NCI-H345 (cell line): ENCODE measurements at regions not wholly inside any gene's neighbourhood (a gene's known extent, or its start where the extent isn't known, plus 50 kb on each side); places are given as distances from the start of the nearest gene placed in this dataset.
"Not testable (repeated sequence)": the region's sequence is repeated elsewhere in the genome, so short reads cannot be mapped to it uniquely, and the experiment has no call there.

Experiments used
- DNase-seq: peaks from one replicate; lab custom pipeline; 2025; lab: John Stamatoyannopoulos, UW

DNA sequence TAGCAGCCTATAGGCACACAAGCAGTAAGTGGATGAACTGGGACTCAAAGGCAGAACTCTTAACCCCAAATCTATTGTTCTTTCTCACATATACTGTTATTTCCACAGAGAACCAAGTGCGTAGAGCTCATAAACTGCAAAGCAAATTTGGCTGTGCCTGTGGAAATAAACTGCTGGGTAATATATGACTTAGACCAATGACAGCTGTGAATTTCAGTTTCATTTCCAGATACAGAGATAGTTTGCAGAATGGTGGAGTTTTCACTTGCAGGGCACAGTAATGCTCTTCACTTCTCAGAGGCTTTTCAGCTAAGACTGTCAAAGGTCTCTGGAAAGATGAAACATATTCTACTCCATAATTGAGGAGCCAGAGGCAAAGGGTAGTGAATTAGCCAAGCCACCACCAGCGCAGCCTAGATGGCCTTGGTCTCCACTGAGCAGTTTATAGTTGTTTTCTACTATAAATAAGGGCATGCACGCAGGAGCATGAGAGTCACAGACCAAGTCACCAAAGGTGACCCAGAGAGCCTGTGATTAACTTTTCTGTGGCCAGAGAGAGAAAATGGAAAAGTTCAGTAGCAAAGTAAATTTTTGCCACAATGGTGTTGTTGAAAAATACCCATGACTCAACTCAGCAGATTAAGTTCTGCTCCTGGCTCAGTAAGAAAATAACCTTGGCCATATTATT is 180.7 kb upstream of the GRM7 start:
- no peak for DNase-seq

DNA sequence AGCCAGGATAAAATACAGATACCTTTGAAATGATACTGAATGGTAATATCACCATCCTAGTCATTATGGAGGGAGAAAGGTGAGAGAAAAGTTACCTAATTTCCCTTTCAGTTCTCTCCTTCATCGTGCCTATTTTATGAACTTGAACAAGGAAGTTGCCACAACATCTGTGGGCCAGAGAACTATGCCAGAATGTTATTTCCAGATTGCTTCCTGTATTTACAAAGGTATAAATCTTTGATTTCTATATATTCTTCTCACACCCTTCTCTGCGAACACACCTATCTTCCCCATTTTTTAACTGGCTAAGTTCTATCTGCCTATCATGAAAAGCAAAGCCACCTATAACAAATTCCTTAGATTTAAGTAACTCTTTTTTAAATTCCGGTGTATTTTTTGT is 163.6 kb upstream of the GRM7 start:
- no peak for DNase-seq

DNA sequence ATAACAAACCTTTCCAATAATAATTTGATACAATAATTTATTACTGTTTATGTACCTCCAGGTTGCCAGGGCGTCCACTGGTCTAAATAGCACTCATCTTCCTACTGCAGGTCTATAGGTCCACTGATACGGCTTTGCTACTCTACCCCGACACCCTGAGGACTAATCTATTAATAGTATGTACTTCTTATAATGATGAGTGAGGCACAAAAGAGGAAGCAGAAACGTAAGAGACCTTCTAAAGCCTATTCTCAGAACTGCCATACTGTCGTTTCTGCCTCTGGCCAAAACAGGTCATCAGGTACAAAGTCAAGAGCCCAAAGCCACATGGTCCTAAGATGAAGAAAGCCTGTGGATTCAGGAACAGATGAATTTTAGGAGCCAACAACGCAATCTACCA is 163.2 kb upstream of the GRM7 start:
- DNase-seq: no peak

DNA sequence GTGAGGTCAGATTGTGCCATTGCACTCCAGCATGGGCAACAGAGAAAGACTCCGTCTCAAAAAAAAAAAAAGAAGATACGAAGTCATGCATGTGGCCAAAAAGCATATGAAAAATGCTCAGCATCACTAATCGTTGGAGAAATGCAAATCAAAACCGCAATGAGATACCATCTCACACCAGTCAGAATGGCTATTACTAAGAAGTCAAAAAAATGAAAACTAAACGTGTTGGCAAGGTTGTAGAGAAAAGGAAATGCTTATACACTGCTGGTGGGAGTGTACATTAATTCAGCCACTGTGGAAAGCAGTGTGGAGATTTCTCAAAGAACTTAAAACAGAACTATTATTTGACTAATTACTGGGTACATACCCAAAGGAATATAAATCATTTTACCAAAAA is 156.1 kb upstream of the GRM7 start:
- DNase-seq: not testable (repeated sequence)

DNA sequence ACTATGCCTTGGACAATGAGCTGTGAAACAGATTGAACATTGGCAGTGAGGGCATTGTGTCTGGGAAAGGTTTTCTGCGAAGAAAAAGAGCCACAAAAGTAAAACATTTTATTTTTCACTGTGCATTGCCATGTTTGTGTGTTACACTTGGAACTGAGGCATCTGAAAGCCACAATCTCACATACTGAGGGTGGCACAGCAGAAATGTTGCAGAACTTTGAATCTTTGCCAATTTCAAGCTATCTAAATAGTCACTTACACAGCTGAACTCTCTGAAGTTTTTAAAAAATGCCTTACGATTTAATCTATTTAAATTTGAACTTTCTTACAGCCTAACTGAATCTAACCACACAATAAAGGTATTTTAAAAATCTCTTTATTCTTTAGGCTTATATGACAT is 154.1 kb upstream of the GRM7 start:
- DNase-seq: no peak

DNA sequence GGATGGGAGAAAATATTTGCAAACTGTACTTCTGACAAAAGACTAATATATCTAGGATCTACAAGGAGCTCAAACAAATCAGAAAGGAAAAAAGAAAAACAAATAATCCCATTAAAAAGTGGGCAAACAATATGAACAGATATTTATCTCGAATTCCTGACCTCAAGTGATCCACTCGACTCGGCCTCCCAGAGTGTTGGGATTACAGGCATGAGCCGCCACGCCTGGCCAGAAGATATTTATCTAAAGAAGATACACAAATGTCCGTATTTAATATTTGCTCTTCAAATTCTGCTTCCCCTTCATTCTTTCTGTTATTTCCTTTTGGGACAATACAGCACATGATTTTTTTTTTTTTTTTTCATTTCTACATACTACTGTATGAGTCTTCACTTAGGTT is 151.7 kb upstream of the GRM7 start:
- no peak for DNase-seq

DNA sequence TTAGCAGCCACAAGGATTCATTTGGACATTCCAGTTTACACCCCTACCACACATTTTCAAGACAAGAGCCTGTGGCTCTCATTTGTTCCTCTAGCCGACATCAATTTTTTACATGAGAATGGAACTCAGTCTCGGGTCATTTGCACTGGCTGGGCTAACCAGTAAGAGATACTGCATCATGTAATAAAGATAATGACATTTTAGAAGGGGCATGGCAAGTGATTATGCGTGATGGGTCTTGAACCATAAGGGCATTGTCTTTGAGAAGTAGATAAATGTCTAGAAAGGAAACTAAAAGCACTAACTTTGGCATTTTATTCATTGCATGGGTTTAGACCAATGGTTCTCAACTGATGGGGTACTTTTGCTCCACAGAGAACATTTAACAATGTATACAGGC is 146.0 kb upstream of the GRM7 start:
- DNase-seq: no peak

DNA sequence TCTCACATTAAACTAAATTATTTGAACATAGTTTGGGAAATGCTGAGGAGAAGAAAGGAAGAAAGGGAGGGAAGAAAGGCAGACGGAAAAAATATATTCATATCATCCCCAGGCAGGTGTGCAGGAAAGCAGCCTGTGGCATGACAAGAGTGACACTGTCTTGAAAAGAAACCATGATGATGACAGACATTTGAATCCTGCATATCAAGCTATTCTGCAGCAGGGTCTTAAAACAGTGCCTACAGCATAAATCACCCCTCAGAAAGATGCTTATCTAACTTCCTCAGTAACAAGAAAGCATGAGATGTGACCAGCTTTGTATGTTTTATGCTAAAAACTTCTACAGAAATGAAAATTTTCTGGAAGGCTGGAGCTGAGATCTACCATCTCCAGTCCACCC is 144.5 kb upstream of the GRM7 start:
- no peak for DNase-seq

DNA sequence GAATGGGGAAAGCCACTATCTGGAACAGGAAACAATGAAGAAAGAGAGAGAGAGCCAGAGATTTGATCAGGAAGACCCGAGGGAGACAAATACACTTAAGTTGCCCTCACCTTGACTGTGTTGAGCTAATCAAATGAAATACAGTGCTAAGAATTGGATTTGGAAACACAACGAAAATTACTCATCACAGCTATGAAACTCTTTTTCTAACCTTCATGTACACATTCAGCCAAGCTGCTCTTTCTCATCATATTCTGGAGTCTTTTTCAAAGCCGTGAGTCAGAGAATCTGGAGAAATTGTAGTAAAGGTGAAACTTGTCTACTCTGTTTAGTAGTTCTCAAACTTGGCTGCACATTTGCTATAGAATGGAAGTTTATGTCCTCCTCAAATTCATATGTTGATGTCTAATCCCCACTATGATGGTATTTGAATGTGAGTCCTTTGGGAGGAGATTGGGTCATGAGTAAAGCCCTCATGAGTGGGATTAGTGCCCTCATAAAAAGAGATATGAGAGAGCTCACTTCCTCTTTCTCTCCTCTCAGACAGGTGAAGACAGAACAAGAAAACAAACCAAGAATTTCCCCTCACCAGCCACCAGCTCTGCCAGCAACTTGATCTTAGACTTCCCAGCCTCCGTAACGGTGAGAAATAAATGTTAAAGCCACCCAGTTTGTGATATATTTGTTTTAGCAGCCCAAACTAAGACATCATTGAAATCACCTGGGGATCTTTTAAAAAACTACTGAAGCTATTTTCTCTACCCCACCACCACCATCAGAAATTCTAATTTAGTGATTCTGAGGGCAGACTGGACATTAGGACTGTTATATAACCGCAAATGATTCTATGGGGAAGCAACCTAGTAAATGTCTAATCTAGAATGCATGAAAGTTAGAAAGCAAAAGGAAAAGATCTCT is 143.6 kb upstream of the GRM7 start:
- DNase-seq: no peak

DNA sequence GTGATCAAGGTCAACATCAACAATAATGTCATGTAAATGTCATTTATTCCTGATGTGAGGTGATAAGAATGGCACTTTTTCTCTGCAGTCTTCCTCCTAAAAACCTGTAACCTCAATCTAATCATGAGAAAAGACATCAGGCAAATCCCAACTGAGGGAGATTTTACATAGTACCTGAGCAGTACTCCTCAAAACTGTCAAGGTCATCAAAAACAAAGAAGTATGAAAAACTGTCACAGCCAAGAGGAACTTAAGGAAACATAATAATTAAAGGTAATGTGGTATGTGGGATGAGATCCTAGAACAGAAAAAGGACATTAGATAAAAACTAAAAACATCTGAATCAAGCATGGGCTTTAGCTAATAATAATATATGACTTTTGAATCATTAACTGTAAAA is 140.9 kb upstream of the GRM7 start:
- DNase-seq: no peak

DNA sequence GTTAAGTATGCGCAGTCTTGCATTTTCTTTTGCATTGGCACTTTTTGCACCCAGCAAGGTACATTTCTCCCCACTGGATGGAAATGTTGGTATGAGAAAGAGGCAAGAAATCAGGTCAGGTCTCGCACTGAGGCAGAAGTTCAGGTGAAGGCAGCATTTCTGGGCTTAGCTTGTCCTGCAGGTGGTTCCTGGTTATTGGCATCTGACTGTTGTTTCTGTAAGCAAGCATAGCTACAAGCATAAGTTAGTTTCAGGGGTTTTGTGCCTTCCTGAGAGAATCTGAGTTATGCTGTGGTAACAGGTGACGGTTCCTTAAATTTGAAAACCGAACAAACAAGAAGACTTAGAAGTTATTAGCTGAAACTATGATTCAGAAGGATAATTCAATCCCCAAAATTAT is 139.4 kb upstream of the GRM7 start:
- DNase-seq: no peak

DNA sequence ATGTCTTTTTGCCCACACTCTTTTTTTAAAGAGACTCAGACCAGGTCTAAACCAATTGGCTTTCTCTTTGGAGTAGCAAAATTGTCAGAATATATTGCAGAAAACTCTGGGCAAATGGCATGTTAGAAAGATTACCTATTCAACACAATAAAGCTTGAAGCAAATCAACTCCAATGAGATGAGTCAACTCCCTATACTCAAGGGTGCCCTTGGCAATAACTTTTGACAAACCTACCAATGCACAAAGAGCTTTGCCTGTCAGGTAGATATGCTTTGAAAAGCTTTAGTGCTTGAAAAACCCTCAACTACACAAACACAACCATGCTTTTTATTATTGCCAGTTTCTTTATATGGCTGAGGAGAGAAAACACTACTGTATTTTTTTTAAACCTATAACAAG is 137.7 kb upstream of the GRM7 start:
- no peak for DNase-seq

DNA sequence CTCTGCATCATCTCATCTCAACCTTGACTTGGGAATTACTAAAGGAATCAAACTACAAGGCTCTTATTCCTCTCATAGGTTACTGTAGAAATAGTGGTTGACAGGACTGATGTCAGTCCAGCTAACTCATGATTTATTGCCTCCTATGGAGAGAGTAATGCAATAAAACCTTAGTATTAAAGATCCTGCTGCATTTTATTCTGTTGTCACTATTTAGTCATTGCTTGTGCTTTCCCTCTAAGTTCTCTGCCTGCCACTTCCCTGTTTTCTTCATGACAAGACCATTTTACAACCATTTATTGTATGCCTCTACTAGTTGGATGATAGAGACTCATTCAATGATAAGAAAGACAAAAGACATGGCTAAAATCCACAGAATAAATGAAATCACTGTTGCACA is 134.1 kb upstream of the GRM7 start:
- DNase-seq: no peak

DNA sequence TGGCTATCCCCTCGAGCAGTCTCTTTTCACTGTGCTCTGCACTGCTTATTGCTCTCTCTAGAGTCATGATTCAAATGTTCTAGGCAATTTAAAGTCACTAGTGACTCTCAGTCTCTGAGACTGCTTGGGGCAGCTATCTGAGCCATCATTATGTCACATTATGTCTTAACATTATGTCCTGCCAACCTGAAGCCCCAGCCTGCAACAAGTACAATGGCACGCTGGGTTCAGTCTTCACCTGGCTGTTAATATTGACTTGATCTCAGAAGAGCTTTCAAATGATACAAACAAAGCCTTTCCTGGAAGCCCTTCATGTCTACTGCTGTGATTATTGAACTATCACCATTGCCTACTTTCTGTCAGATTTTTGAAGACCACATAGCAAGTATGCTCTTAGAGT is 128.1 kb upstream of the GRM7 start:
- DNase-seq: no peak

DNA sequence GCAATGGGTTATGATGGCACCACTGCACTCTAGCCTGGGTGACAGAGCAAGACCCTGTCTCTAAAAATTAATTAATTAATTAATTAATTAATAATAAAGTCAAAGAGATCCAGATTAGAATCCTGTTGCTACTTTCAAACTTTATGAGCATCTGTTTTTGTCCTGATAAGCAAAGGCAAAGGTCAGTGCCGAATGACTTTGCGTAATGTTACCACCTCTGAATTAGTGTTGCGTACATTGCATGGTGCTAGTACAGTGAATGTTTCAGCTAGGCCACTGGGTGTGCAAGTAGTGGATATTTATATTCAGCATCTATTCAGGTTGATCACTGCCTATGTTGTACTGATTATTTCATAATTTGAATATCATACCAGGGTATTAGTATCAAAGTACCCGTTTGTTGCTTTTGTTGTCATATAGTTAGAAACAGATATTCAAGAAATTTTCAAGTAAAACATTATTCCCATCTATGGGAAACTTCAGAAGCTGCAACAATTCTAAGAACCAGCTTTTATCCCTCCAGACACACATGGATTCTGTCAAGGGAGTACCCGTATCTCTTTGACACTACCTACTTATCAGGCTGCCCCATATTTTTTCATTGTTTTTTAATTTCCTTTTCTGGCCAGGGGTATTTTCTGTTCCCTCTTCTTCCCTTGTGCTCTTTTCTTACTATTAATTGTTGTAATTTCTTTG is 127.1 kb upstream of the GRM7 start:
- no peak for DNase-seq

DNA sequence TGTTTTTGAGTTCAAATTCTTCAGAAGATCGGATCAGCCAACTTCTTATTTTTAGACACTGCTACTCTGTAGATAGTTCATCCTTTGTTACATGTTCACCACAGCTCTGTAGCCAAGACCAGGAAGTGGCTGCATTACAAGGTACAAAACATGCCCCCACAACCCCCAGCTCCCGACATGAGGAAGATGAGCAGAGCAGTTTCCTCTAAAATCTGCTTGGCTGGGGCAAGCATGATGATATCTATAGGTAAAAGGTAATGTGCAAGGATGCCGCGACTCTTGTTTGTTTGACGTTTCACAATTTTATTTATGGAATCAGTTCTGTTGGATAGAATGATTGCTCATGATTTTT is 126.5 kb upstream of the GRM7 start:
- no peak for DNase-seq

DNA sequence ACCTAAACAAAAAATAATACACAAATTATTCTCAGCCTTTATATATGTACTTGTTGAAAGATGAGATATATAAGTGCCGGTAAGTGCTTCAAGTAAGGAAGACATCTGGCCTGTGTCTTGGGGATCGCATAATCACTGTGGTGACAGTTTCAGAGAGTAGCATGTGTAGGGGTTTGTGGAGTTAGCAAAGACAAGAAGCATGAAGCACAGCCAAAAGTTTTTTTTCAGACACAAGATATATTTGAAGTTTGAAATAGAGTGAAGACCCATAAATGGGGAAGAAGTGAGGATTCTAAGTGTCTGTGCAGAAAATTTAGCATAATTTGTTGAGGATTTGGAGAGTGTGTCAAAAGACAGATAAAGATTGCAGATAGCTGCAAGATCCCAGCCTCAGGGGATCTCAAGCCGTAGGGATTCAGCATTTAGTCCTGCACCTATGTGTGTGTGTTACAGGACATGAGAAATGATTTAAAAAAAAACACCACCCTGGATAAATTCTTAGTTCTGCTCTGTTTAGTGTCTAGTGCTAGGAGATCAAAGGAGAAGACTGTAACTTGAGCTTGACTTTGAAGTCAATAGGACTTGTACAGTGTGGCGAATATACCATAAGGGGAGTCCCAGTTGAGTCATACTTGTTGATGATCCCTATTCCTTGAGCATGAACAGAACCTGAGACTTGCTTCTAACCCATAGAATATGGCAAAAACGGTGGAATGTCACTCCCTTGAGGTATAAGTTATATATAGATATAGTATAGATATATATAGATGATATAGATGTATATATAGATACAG is 123.9 kb upstream of the GRM7 start:
- no peak for DNase-seq

DNA sequence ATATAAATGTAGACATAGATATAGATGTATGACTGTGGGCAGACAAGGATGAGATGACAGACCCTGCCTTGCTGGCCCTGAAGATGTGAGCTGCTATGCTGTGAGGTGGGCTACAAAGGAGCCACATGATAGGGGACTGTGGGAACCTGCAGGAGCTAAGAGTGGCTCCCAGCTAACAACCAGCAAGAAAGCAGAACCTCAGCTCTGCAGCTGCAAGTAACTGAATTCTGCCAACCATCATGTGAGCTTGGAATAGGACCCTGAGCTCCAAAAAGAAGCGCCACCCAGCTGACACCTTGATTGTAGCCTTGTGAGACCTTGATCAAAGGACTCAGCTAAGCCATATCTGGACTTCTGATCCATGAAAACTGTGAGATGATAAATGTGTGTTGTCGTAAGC is 123.3 kb upstream of the GRM7 start:
- DNase-seq: no peak

DNA sequence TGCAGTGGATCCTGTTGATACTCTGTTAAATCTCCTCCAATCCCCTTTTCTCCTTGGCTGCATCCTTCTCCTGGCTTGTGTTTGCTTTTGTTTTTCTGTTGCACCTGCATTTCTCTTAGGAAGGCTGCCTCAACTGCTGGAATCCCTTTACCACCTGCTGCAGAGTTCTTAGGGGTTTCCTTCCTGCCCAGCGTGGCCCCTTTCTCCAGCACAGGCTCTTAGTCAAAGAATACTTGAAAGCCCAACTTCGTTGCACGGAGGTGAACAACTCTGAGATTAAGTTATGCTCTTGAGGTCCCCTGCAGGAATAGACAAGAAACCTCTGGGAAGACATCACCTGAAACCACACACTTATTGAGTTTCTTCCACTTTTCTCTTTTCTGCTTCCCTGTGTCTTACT is 121.6 kb upstream of the GRM7 start:
- DNase-seq: no peak

DNA sequence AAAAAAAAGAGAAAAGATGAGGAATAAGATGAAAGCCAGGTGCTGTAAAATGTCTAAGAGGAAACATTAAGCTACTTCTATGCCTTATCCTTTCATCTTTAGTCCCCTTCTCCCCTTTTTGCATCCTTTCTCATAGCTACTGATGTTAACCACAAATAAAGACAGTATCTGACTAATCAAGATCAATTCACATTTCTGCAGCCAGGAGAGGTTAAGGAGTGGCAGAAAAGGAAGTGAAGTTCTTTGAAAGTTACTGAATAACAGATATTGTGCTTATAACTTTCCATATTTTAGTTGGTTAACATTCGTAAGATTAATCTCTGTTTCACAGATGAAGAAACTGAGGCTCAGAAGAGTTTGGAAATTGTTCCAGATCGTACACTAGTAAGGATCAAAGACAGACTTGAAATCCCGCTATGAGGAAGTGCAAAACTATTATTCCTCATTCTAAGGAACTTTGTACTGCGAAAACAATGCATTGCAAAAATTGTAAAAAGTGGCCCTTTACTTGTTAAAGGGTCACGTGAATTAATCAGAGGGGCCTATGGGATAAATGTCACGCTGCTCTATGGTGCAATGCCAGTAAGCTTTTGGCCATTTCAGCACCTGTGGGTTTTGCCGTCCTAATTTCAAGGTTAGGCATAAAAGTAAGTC is 117.7 kb upstream of the GRM7 start:
- no peak for DNase-seq

DNA sequence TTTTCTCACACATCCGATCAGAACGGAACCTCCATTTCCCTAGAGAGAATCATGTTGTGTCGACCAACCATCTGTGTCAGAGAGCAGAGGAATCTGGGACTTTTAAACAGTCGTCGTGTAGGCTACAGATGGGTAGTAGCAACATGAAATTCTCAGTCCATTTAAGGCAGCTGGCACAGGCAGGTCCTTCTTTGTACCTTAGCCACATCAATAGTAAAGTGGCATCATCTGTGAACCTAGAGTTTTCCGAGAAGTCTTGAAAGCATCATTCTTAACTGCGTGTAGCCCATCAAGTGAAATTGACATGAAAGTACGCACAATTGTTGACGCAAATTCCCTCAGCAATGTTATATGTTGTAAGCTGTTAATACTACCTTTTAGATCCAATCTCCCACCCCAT is 114.5 kb upstream of the GRM7 start:
- DNase-seq: no peak

DNA sequence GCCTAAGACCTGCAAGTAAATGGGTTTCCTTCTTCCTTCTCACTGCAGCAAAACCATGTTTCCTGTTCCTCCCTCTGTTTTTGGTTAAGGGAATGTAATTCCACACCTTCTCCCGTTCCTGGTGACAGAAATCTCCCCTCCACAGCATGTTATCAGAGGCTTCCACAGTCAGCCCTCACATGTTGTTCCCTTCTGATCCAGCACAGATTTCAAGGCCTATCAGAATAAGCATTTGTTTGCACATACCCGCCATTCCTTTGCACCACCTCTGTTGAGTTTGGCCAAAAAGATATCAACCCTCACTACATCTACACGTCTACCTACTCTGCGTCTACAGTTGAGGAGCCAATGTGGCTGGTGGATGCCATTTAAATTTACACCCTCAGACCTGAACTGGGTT is 113.9 kb upstream of the GRM7 start:
- DNase-seq: no peak
